Trophoblast cell (in vitro differentiated cells and primary cell): ENCODE measurements at regions not wholly inside any gene's neighbourhood (a gene's known extent, or its start where the extent isn't known, plus 50 kb on each side); places are given as distances from the start of the nearest gene placed in this dataset.
"Not testable (repeated sequence)": the region's sequence is repeated elsewhere in the genome, so short reads cannot be mapped to it uniquely, and the experiment has no call there.

Experiments
- DNase-seq, 2 donors: peaks; one replicate each; pipeline ENCODE4 v3.0.0-alpha.2; 2016
- H2AFZ ChIP-seq: 2 replicates; pipeline ENCODE4 v1.6.1; 2013; ENCODE audit warnings: low read length, moderate library complexity, mild to moderate bottlenecking; ENCODE audit not compliant: insufficient read depth, poor library complexity
- H2AK5ac ChIP-seq: 2 replicates; pipeline ENCODE4 v1.6.1; 2013; ENCODE audit warnings: mild to moderate bottlenecking, low read length
- H2BK120ac ChIP-seq: 2 replicates; pipeline ENCODE4 v1.6.1; 2013; ENCODE audit warnings: low read length, mild to moderate bottlenecking, moderate library complexity; ENCODE audit not compliant: insufficient read depth, poor library complexity
- H2BK12ac ChIP-seq: 2 replicates; pipeline ENCODE4 v1.6.1; 2013; ENCODE audit warnings: mild to moderate bottlenecking, low read length, moderate library complexity
- H2BK5ac ChIP-seq: 2 replicates; pipeline ENCODE4 v1.6.1; 2013; ENCODE audit warnings: low read length, low read depth, moderate library complexity, mild to moderate bottlenecking; ENCODE audit not compliant: poor library complexity
- H3K14ac ChIP-seq: 2 replicates; pipeline ENCODE4 v1.6.1; 2013; ENCODE audit warnings: mild to moderate bottlenecking, low read length
- H3K18ac ChIP-seq: 2 replicates; pipeline ENCODE4 v1.6.1; 2013; ENCODE audit warnings: mild to moderate bottlenecking, low read length
- H3K23ac ChIP-seq: 2 replicates; pipeline ENCODE4 v1.6.1; 2013; ENCODE audit warnings: low read length
- H3K27ac ChIP-seq: 2 replicates; pipeline ENCODE4 v1.5.1; 2013; ENCODE audit warnings: low read depth, mild to moderate bottlenecking, inconsistent platforms, low read length, moderate library complexity
- H3K27me3 ChIP-seq: 2 replicates; pipeline ENCODE4 v1.6.1; 2013; ENCODE audit warnings: inconsistent platforms, mild to moderate bottlenecking, low read length, moderate library complexity; ENCODE audit not compliant: insufficient read depth
- H3K36me3 ChIP-seq, 2 experiments: 1 replicate in 1 of 2; 2 replicates in 1 of 2; pipeline ENCODE4 v1.6.1; 2013; ENCODE audit warnings: low read length in 2 of 2, mild to moderate bottlenecking in 2 of 2, moderate library complexity in 1 of 2; ENCODE audit not compliant: insufficient read depth in 2 of 2, control insufficient read depth in 1 of 2
- H3K4ac ChIP-seq: 2 replicates; pipeline ENCODE4 v1.6.1; 2013; ENCODE audit warnings: low read depth, mild to moderate bottlenecking, low read length, moderate library complexity
- H3K4me1 ChIP-seq, 2 experiments: 1 replicate in 1 of 2; 2 replicates in 1 of 2; pipeline ENCODE4 v1.6.1; 2013; ENCODE audit warnings: low read length in 2 of 2, mild to moderate bottlenecking in 2 of 2, moderate library complexity in 1 of 2; ENCODE audit not compliant: insufficient read depth in 2 of 2, control insufficient read depth in 1 of 2
- H3K4me2 ChIP-seq: 2 replicates; pipeline ENCODE4 v1.6.1; 2013; ENCODE audit warnings: inconsistent platforms, mild to moderate bottlenecking, low read length, moderate library complexity
- H3K4me3 ChIP-seq: 2 replicates; pipeline ENCODE4 v1.5.1; 2013; ENCODE audit warnings: mild to moderate bottlenecking, low read depth, low read length, inconsistent platforms
- H3K79me1 ChIP-seq: one replicate; pipeline ENCODE4 v1.6.1; 2013; ENCODE audit warnings: low read length
- H3K79me2 ChIP-seq: 2 replicates; pipeline ENCODE4 v1.6.1; 2013; ENCODE audit warnings: low read length, mild to moderate bottlenecking; ENCODE audit not compliant: control insufficient read depth, insufficient read depth, poor library complexity
- H3K9ac ChIP-seq: 2 replicates; pipeline ENCODE4 v1.6.1; 2013; ENCODE audit warnings: mild to moderate bottlenecking, low read length
- H3K9me3 ChIP-seq: 2 replicates; pipeline ENCODE4 v1.6.1; 2013; ENCODE audit warnings: low read depth, mild to moderate bottlenecking, control low read depth, inconsistent platforms, low read length; ENCODE audit not compliant: insufficient read depth
- H4K12ac ChIP-seq: 2 replicates; pipeline ENCODE4 v1.6.1; 2013; ENCODE audit warnings: low read depth, mild to moderate bottlenecking, low read length, moderate library complexity
- H4K8ac ChIP-seq: 2 replicates; pipeline ENCODE4 v1.6.1; 2013; ENCODE audit warnings: low read depth, mild to moderate bottlenecking, low read length, moderate library complexity
- H4K91ac ChIP-seq: one replicate; pipeline ENCODE4 v1.6.1; 2013; ENCODE audit warnings: low read depth, mild to moderate bottlenecking, low read length, moderate library complexity
- WGBS: extraction: QIAGEN DNeasy Blood & Tissue Kit; methylation state at CpG from one replicate; pipeline ENCODE4 v1.1.7; 2013; ENCODE audit warnings: missing lambda C conversion rate; ENCODE audit not compliant: insufficient read length, insufficient coverage; ENCODE audit errors: extremely low coverage; 5-methylcytosine and 5-hydroxymethylcytosine counted together

GRCh38 chr6:167211881-167212712, 54.3 kb upstream of the GPR31 start:
- Histone ChIP-seq H2AFZ (no peak overlapping the region), H3K27ac (no peak overlapping the region), H3K4me3 (no peak overlapping the region), H3K27me3 (no peaks in the 10 kb centered on the region), H4K91ac (no peak overlapping the region), H4K12ac (no peak overlapping the region), H3K4me2 (no peak overlapping the region), H3K79me1 (peaks cover 2% of the 10 kb centered on the region), H2BK12ac (no peak overlapping the region), H3K79me2 (no peaks in the 10 kb centered on the region), H3K23ac (no peak overlapping the region), H3K4ac (no peak overlapping the region), H2BK5ac (no peak overlapping the region), H3K4me1 (peaks cover 6 to 12% of the 10 kb centered on the region in 2 experiments), H3K18ac (no peak overlapping the region), H3K9me3 (no peaks in the 10 kb centered on the region), H3K14ac (no peak overlapping the region), H3K36me3 (no peaks in the 10 kb centered on the region), H3K9ac (no peak overlapping the region), H2AK5ac (no peak overlapping the region), H2BK120ac (no peak overlapping the region), H4K8ac (no peak overlapping the region)
- no peak for DNase-seq
- WGBS = no CpG with 5 or more reads among the region's 7 CpGs

GRCh38 chr6:167212713-167213005, 54.9 kb upstream of the GPR31 start:
- Histone ChIP-seq H3K4me3 (no peak overlapping the region), H3K9ac (no peak overlapping the region), H2BK120ac (no peak overlapping the region), H3K27ac (no peak overlapping the region), H3K79me1 (peaks cover 2% of the 10 kb centered on the region), H3K4me1 (peaks cover 6 to 12% of the 10 kb centered on the region in 2 experiments), H3K23ac (no peak overlapping the region), H3K4me2 (no peak overlapping the region), H3K14ac (no peak overlapping the region), H2BK12ac (no peak overlapping the region), H4K8ac (no peak overlapping the region), H3K27me3 (no peaks in the 10 kb centered on the region), H4K12ac (no peak overlapping the region), H3K4ac (no peak overlapping the region), H2AFZ (no peak overlapping the region), H3K79me2 (no peaks in the 10 kb centered on the region), H3K36me3 (no peaks in the 10 kb centered on the region), H4K91ac (no peak overlapping the region), H2AK5ac (no peak overlapping the region), H3K18ac (no peak overlapping the region), H2BK5ac (no peak overlapping the region), H3K9me3 (no peaks in the 10 kb centered on the region)
- DNase-seq = no peak
- no CpG with 5 or more reads among the region's 4 CpGs for WGBS

- no peak overlapping the region for H2BK12ac ChIP-seq
- H3K4me1 ChIP-seq = peaks cover 10 to 11% of the 10 kb centered on the region in 2 experiments
- no peaks in the 10 kb centered on the region for H3K36me3 ChIP-seq
- H2BK5ac ChIP-seq = no peak overlapping the region
- H3K14ac ChIP-seq = no peak overlapping the region
- DNase-seq = no peak
- H4K91ac ChIP-seq = no peak overlapping the region
- H3K9ac ChIP-seq = no peak overlapping the region
- peaks cover 3% of the 10 kb centered on the region for H3K79me1 ChIP-seq
- H3K4ac ChIP-seq = no peak overlapping the region
- H3K4me3 ChIP-seq = no peak overlapping the region
- H2BK120ac ChIP-seq = no peak overlapping the region
- H4K12ac ChIP-seq = no peak overlapping the region
- H3K27ac ChIP-seq = no peak overlapping the region
- no peak overlapping the region for H2AK5ac ChIP-seq
- H3K9me3 ChIP-seq = no peaks in the 10 kb centered on the region
- H3K18ac ChIP-seq = no peak overlapping the region
- no CpG with 5 or more reads among the region's 10 CpGs for WGBS
- no peak overlapping the region for H4K8ac ChIP-seq
- H2AFZ ChIP-seq = no peak overlapping the region
- no peaks in the 10 kb centered on the region for H3K27me3 ChIP-seq
- H3K23ac ChIP-seq = no peak overlapping the region
- H3K4me2 ChIP-seq = no peak overlapping the region
- no peaks in the 10 kb centered on the region for H3K79me2 ChIP-seq
These were observed 56.4 kb upstream of the GPR31 start for GRCh38 chr6:167214206-167214605.

GRCh38 chr6:167215429-167216250, 57.9 kb upstream of the GPR31 start:
- not testable (repeated sequence) for H3K4me3 ChIP-seq, H2BK12ac ChIP-seq, H3K4ac ChIP-seq, H4K12ac ChIP-seq, H3K9ac ChIP-seq, H3K27ac ChIP-seq, H3K18ac ChIP-seq, H3K4me2 ChIP-seq, H3K4me1 ChIP-seq, H3K79me2 ChIP-seq, H2AK5ac ChIP-seq, H4K91ac ChIP-seq, H2BK5ac ChIP-seq, H3K9me3 ChIP-seq, H2AFZ ChIP-seq, H4K8ac ChIP-seq, H3K79me1 ChIP-seq, H3K36me3 ChIP-seq, H2BK120ac ChIP-seq, DNase-seq, H3K14ac ChIP-seq, H3K27me3 ChIP-seq, H3K23ac ChIP-seq
- no CpG with 5 or more reads among the region's 15 CpGs for WGBS
